ENCODE measurements at regions not wholly inside any gene's neighbourhood (a gene's known extent, or its start where the extent isn't known, plus 50 kb on each side); places are given as distances from the start of the nearest gene placed in this dataset.

- H2AFZ ChIP-seq (ENCODE audit: low read depth) = no peak overlapping the region
- H4K20me1 ChIP-seq (ENCODE audit: insufficient read depth) = no peaks in the 10 kb centered on the region
- no peak for TF ChIP-seq CTCF (conservative IDR thresholded peaks at IDR 0.05; ENCODE audit: low read depth, low read length)
- H3K4me3 ChIP-seq (IDR thresholded peaks at IDR 0.05; ENCODE audit: insufficient read depth, low read depth, low read length) = no peak overlapping the region
- no peak overlapping the region for H3K27ac ChIP-seq
- no peaks in the 10 kb centered on the region for H3K36me3 ChIP-seq (ENCODE audit: insufficient read depth)
- H3K4me2 ChIP-seq = no peak overlapping the region
- H3K79me2 ChIP-seq (ENCODE audit: insufficient read depth, low read depth) = no peaks in the 10 kb centered on the region
- no peaks in the 10 kb centered on the region for H3K4me1 ChIP-seq (ENCODE audit: low read depth, poor library complexity, severe bottlenecking)
- H3K9ac ChIP-seq = no peak overlapping the region
- peaks cover 5% of the 10 kb centered on the region; the same call in 1 of the 2 replicates for H3K27me3 ChIP-seq (ENCODE audit: insufficient read depth, low read depth)
Observed at GRCh38 chr2:238973038-238973739, 125.3 kb downstream of the TWIST2 start.

GRCh38 chr2:238974081-238974480 lies 126.2 kb downstream of the TWIST2 start:
- Histone ChIP-seq H3K4me3 (IDR thresholded peaks at IDR 0.05; ENCODE audit: insufficient read depth, low read depth, low read length) (no peak overlapping the region), H3K4me1 (ENCODE audit: low read depth, poor library complexity, severe bottlenecking) (no peaks in the 10 kb centered on the region), H4K20me1 (ENCODE audit: insufficient read depth) (no peaks in the 10 kb centered on the region), H2AFZ (ENCODE audit: low read depth) (no peak overlapping the region), H3K79me2 (ENCODE audit: insufficient read depth, low read depth) (no peaks in the 10 kb centered on the region), H3K36me3 (ENCODE audit: insufficient read depth) (no peaks in the 10 kb centered on the region), H3K27me3 (ENCODE audit: insufficient read depth, low read depth) (peaks cover 5% of the 10 kb centered on the region; the same call in 1 of the 2 replicates), H3K27ac (no peak overlapping the region), H3K9ac (no peak overlapping the region), H3K4me2 (no peak overlapping the region)
- TF ChIP-seq CTCF (conservative IDR thresholded peaks at IDR 0.05; ENCODE audit: low read depth, low read length) = no peak

- Histone ChIP-seq H3K79me2 (ENCODE audit: insufficient read depth, low read depth) (no peaks in the 10 kb centered on the region), H4K20me1 (ENCODE audit: insufficient read depth) (no peaks in the 10 kb centered on the region), H3K9ac (no peak overlapping the region), H3K4me2 (no peak overlapping the region), H3K36me3 (ENCODE audit: insufficient read depth) (no peaks in the 10 kb centered on the region), H2AFZ (ENCODE audit: low read depth) (no peak overlapping the region), H3K27me3 (ENCODE audit: insufficient read depth, low read depth) (no peaks in the 10 kb centered on the region; the same call in 1 of the 2 replicates), H3K4me3 (IDR thresholded peaks at IDR 0.05; ENCODE audit: insufficient read depth, low read depth, low read length) (no peak overlapping the region), H3K27ac (no peak overlapping the region), H3K4me1 (ENCODE audit: low read depth, poor library complexity, severe bottlenecking) (no peaks in the 10 kb centered on the region)
- TF ChIP-seq CTCF (conservative IDR thresholded peaks at IDR 0.05; ENCODE audit: low read depth, low read length) = no peak
Observed at GRCh38 chr2:238974501-238975166, 126.7 kb downstream of the TWIST2 start.

GRCh38 chr2:238975408-238975807 lies 127.5 kb downstream of the TWIST2 start:
- no peak overlapping the region for H3K27ac ChIP-seq
- no peaks in the 10 kb centered on the region for H3K27me3 ChIP-seq (ENCODE audit: insufficient read depth, low read depth)
- no peak overlapping the region for H2AFZ ChIP-seq (ENCODE audit: low read depth)

More at GRCh38 chr2:238975408-238975807, 127.5 kb downstream of the TWIST2 start:
- H3K4me3 ChIP-seq (IDR thresholded peaks at IDR 0.05; ENCODE audit: insufficient read depth, low read depth, low read length) = no peak overlapping the region
- no peaks in the 10 kb centered on the region for H3K4me1 ChIP-seq (ENCODE audit: low read depth, poor library complexity, severe bottlenecking)
- H3K4me2 ChIP-seq = no peak overlapping the region
- no peaks in the 10 kb centered on the region for H3K79me2 ChIP-seq (ENCODE audit: insufficient read depth, low read depth)
- H3K9ac ChIP-seq = no peak overlapping the region
- no peaks in the 10 kb centered on the region for H3K36me3 ChIP-seq (ENCODE audit: insufficient read depth)
- H4K20me1 ChIP-seq (ENCODE audit: insufficient read depth) = no peaks in the 10 kb centered on the region
- TF ChIP-seq CTCF (conservative IDR thresholded peaks at IDR 0.05; ENCODE audit: low read depth, low read length) = no peak
